ENCODE measurements at regions not wholly inside any gene's neighbourhood (a gene's known extent, or its start where the extent isn't known, plus 50 kb on each side); places are given as distances from the start of the nearest gene placed in this dataset.

GRCh38 chr4:111417521-111417920 is 727.7 kb upstream of the FAM241A start:
- Histone ChIP-seq H3K27ac (ENCODE audit: insufficient read depth, low read length) (no peak overlapping the region), H4K5ac (ENCODE audit: low read depth, low read length) (no peak overlapping the region), H2AK9ac (replicated peaks; ENCODE audit: low read depth, low read length, poor library complexity) (no peak overlapping the region), H3K36me3 (ENCODE audit: control insufficient read depth, insufficient read depth, low read length) (no peaks in the 10 kb centered on the region), H3K9me1 (ENCODE audit: insufficient read depth, low read length) (no peaks in the 10 kb centered on the region), H2BK5ac (ENCODE audit: low read depth, low read length, poor library complexity, severe bottlenecking) (no peak overlapping the region), H3K56ac (ENCODE audit: extremely low read depth, insufficient read depth, low read length) (no peak overlapping the region), H3K9ac (ENCODE audit: low read depth, low read length) (no peak overlapping the region), H2AFZ (replicated peaks; ENCODE audit: low read length, poor library complexity) (no peak overlapping the region), H3K4me2 (ENCODE audit: low read depth, low read length) (no peak overlapping the region), H4K20me1 (ENCODE audit: insufficient read depth, low read length) (no peaks in the 10 kb centered on the region), H4K8ac (ENCODE audit: low read depth in 2 of 2, low read length in 2 of 2) (no peak overlapping the region), H3K27me3 (ENCODE audit: control insufficient read depth, insufficient read depth, low read length) (no peaks in the 10 kb centered on the region), H3K79me1 (ENCODE audit: low read depth in 1 of 2, low read length in 2 of 2) (no peaks in the 10 kb centered on the region), H3K9me3 (ENCODE audit: control insufficient read depth, insufficient read depth, low read length) (no peaks in the 10 kb centered on the region), H3K4ac (ENCODE audit: low read depth, low read length) (no peak overlapping the region), H2BK120ac (ENCODE audit: low read depth, low read length) (no peak overlapping the region), H3K4me3 (ENCODE audit: insufficient read depth, low read depth, low read length) (no peak overlapping the region), H3K18ac (ENCODE audit: low read depth, low read length) (no peak overlapping the region), H2BK15ac (ENCODE audit: low read depth, low read length) (no peak overlapping the region), H4K91ac (ENCODE audit: insufficient read depth, low read depth, low read length) (no peak overlapping the region), H3K23ac (ENCODE audit: low read depth, low read length) (no peak overlapping the region), H3K14ac (replicated peaks; ENCODE audit: low read depth, low read length) (no peak overlapping the region), H2AK5ac (ENCODE audit: low read depth, low read length) (no peak overlapping the region), H2BK20ac (ENCODE audit: low read depth, low read length) (no peak overlapping the region), H3K4me1 (ENCODE audit: control insufficient read depth, insufficient read depth, low read length) (no peaks in the 10 kb centered on the region)
- intact Hi-C loops (cut with micrococcal nuclease) = no loop called here
- ATAC-seq (ENCODE audit: low read depth) (no peak), DNase-seq (no peak)
- dilution Hi-C loops (cut with HindIII; ENCODE audit: low sequenced_read_pairs, unreplicated experiment) = no loop called here
- TF ChIP-seq USF2 (IDR thresholded peaks at IDR 0.05; ENCODE audit: low read depth, low read length) = no peak
- TF ChIP-seq RAD21 (IDR thresholded peaks at IDR 0.05; ENCODE audit: low read length) = no peak
- TF ChIP-seq MXI1 (IDR thresholded peaks at IDR 0.05; ENCODE audit: borderline replicate concordance, low read depth, low read length) = no peak
- no peak for TF ChIP-seq NFE2L2 (IDR thresholded peaks at IDR 0.05; ENCODE audit: low read depth, low read length)
- no peak for TF ChIP-seq CEBPB (IDR thresholded peaks at IDR 0.05; ENCODE audit: low read depth, low read length)
- no peak for TF ChIP-seq FOS (IDR thresholded peaks at IDR 0.05; ENCODE audit: low read depth, low read length)
- TF ChIP-seq MAZ (IDR thresholded peaks at IDR 0.05; ENCODE audit: borderline replicate concordance, low read depth, low read length) = no peak
- TF ChIP-seq CHD1 (IDR thresholded peaks at IDR 0.05; ENCODE audit: low read depth, low read length) = no peak
- no peak for TF ChIP-seq CTCF (conservative IDR thresholded peaks at IDR 0.05; ENCODE audit: low read depth, low read length)
- no peak for TF ChIP-seq MAFK (IDR thresholded peaks at IDR 0.05; ENCODE audit: low read depth, low read length)
- TF ChIP-seq, protein P1, sequence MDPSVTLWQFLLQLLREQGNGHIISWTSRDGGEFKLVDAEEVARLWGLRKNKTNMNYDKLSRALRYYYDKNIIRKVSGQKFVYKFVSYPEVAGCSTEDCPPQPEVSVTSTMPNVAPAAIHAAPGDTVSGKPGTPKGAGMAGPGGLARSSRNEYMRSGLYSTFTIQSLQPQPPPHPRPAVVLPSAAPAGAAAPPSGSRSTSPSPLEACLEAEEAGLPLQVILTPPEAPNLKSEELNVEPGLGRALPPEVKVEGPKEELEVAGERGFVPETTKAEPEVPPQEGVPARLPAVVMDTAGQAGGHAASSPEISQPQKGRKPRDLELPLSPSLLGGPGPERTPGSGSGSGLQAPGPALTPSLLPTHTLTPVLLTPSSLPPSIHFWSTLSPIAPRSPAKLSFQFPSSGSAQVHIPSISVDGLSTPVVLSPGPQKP (IDR thresholded peaks at IDR 0.05; ENCODE audit: borderline replicate concordance, low read depth, low read length) = no peak
- no peak for TF ChIP-seq SMC3 (IDR thresholded peaks at IDR 0.05; ENCODE audit: low read depth, low read length)
- no TSS peak for BruUV-seq (replicated peaks)
- in situ Hi-C loops (cut with MboI; ENCODE audit: low sequenced_read_pairs) = no loop called here
- ChIA-PET POLR2A (ENCODE audit: unreplicated experiment) (no interaction called here), CTCF (no interaction called here)

All from IMR-90 (cell line).